H1 (cell line): ENCODE measurements at regions not wholly inside any gene's neighbourhood (a gene's known extent, or its start where the extent isn't known, plus 50 kb on each side); places are given as distances from the start of the nearest gene placed in this dataset.

Source experiments
- CTCF ChIA-PET: fragments of 300-600 bp; sonication (Branson Sonifier 250); formaldehyde crosslinking; loops from one replicate; lab custom pipeline; 2021; ENCODE audit not compliant: partially characterized antibody; lab: Charles Lee
- POLR2A ChIA-PET: fragments of 300-600 bp; sonication (Branson Sonifier 250); formaldehyde crosslinking; loops from one replicate; lab custom pipeline; 2021; ENCODE audit warnings: inconsistent platforms; ENCODE audit not compliant: partially characterized antibody; lab: Charles Lee
- DNase-seq, 2 experiments: peaks; one replicate each; pipeline versions ENCODE4 v3.0.0 to v3.0.0-alpha.2; 2010 to 2022; ENCODE audit warnings: low spot score in 2 of 2, low read depth in 1 of 2, mixed read lengths in 1 of 2
- FAIRE-seq: peaks from 2 replicates; lab custom pipeline; 2011; peaks lifted over from hg19 to GRCh38; lab: Jason Lieb, UNC
- H2AFZ ChIP-seq: 2 replicates; pipeline ENCODE4 v1.8.1; 2012; ENCODE audit warnings: low read length, inconsistent platforms
- H2AK5ac ChIP-seq: 2 replicates; pipeline ENCODE4 v1.6.1; 2013; ENCODE audit warnings: low read depth, low read length
- H2BK120ac ChIP-seq: replicated peaks from 2 replicates; pipeline ENCODE3; 2013; ENCODE audit warnings: low read depth, low read length, inconsistent platforms
- H2BK12ac ChIP-seq: 2 replicates; pipeline ENCODE4 v1.6.1; 2013; ENCODE audit warnings: low read depth, low read length
- H2BK15ac ChIP-seq: 2 replicates; pipeline ENCODE4 v1.6.1; 2013; ENCODE audit warnings: low read length
- H2BK20ac ChIP-seq: 2 replicates; pipeline ENCODE4 v1.6.1; 2013; ENCODE audit warnings: low read length
- H2BK5ac ChIP-seq: 2 replicates; pipeline ENCODE4 v1.6.1; 2013; ENCODE audit warnings: low read depth, low read length
- H3K14ac ChIP-seq: 2 replicates; pipeline ENCODE4 v1.6.1; 2013; ENCODE audit warnings: inconsistent platforms; ENCODE audit not compliant: insufficient read length
- H3K18ac ChIP-seq: 2 replicates; pipeline ENCODE4 v1.6.1; 2013; ENCODE audit warnings: low read length; ENCODE audit errors: extremely low read depth
- H3K23ac ChIP-seq: 2 replicates; pipeline ENCODE4 v1.6.1; 2013; ENCODE audit warnings: inconsistent platforms; ENCODE audit not compliant: insufficient read length
- H3K23me2 ChIP-seq: 2 replicates; pipeline ENCODE4 v1.6.1; 2013; ENCODE audit warnings: low read depth, low read length
- H3K27ac ChIP-seq: 2 replicates; pipeline ENCODE4 v1.6.1; 2011; ENCODE audit warnings: low read depth, low read length, inconsistent platforms
- H3K27me3 ChIP-seq, 4 experiments: replicated peaks in 1 of 4; 1 replicate in 1 of 4; 2 replicates in 3 of 4; pipeline versions ENCODE4 v1.6.1 to v1.8.1; 2011 to 2013; ENCODE audit warnings: low read length in 3 of 4, mild to moderate bottlenecking in 3 of 4, inconsistent platforms in 2 of 4, mixed read lengths in 2 of 4, moderate library complexity in 1 of 4; ENCODE audit not compliant: control insufficient read depth in 3 of 4, insufficient read depth in 3 of 4; ENCODE audit errors: extremely low read depth in 1 of 4
- H3K36me3 ChIP-seq, 4 experiments: 2 replicates each; pipeline versions ENCODE4 v1.6.1 to v1.8.1; 2011 to 2013; ENCODE audit warnings: mild to moderate bottlenecking in 4 of 4, low read length in 3 of 4, moderate library complexity in 2 of 4, control low read depth in 1 of 4, inconsistent platforms in 1 of 4; ENCODE audit not compliant: insufficient read depth in 4 of 4, control insufficient read depth in 2 of 4
- H3K4ac ChIP-seq: replicated peaks from 2 replicates; pipeline ENCODE3; 2013; ENCODE audit warnings: low read length, low read depth, mixed read lengths, inconsistent platforms; ENCODE audit not compliant: insufficient read length
- H3K4me1 ChIP-seq, 4 experiments: replicated peaks in 1 of 4; 1 replicate in 1 of 4; 2 replicates in 3 of 4; pipeline versions ENCODE4 v1.6.1 to v1.8.1; 2011 to 2013; ENCODE audit warnings: low read length in 3 of 4, inconsistent platforms in 2 of 4, mixed read lengths in 1 of 4; ENCODE audit not compliant: insufficient read depth in 4 of 4, control insufficient read depth in 3 of 4
- H3K4me2 ChIP-seq, 2 experiments: 2 replicates each; pipeline versions ENCODE4 v1.6.1 to v1.8.1; 2011 to 2013; ENCODE audit warnings: low read depth in 2 of 2, low read length in 2 of 2, control low read depth in 1 of 2, inconsistent platforms in 1 of 2, mild to moderate bottlenecking in 1 of 2; ENCODE audit not compliant: insufficient read depth in 1 of 2
- H3K4me3 ChIP-seq, 4 experiments: fragments of 200-600, 300-600 bp in 1 of 4; sonication (generic), shearing (Covaris generic), sonication (Bioruptor Twin) in 1 of 4; 2 replicates each; pipeline versions ENCODE4 v1.5.1 to v1.8.1; 2011 to 2016; ENCODE audit warnings: low read length in 4 of 4, low read depth in 3 of 4, control low read depth in 2 of 4, inconsistent platforms in 2 of 4, mild to moderate bottlenecking in 2 of 4, mixed read lengths in 1 of 4, moderate library complexity in 1 of 4; ENCODE audit not compliant: insufficient read depth in 2 of 4; ENCODE audit errors: extremely low read depth in 1 of 4
- H3K56ac ChIP-seq: replicated peaks from 2 replicates; pipeline ENCODE3; 2013; ENCODE audit warnings: low read depth, mild to moderate bottlenecking, mixed read lengths, low read length, inconsistent platforms; ENCODE audit not compliant: insufficient read length
- H3K79me1 ChIP-seq: 2 replicates; pipeline ENCODE4 v1.6.1; 2013; ENCODE audit warnings: low read depth, low read length, control low read depth
- H3K79me2 ChIP-seq, 2 experiments: 2 replicates each; pipeline versions ENCODE4 v1.6.1 to v1.8.1; 2012 to 2013; ENCODE audit warnings: low read length in 2 of 2, mild to moderate bottlenecking in 2 of 2, inconsistent platforms in 1 of 2; ENCODE audit not compliant: insufficient read depth in 2 of 2, control insufficient read depth in 1 of 2
- H3K9ac ChIP-seq, 4 experiments: replicated peaks in 1 of 4; 1 replicate in 1 of 4; 2 replicates in 3 of 4; pipeline versions ENCODE4 v1.6.1 to v1.8.1; 2011 to 2013; ENCODE audit warnings: low read depth in 3 of 4, low read length in 3 of 4, control low read depth in 2 of 4, mild to moderate bottlenecking in 2 of 4, moderate library complexity in 2 of 4, inconsistent platforms in 1 of 4; ENCODE audit errors: extremely low read depth in 1 of 4
- H3K9me3 ChIP-seq, 2 experiments: 2 replicates each; pipeline versions ENCODE4 v1.6.1 to v1.8.1; 2012 to 2013; ENCODE audit warnings: mild to moderate bottlenecking in 2 of 2, moderate library complexity in 2 of 2, control low read depth in 1 of 2, inconsistent platforms in 1 of 2, low read depth in 1 of 2, low read length in 1 of 2, mixed read lengths in 1 of 2; ENCODE audit not compliant: insufficient read depth in 2 of 2
- H4K20me1 ChIP-seq, 2 experiments: replicated peaks in 1 of 2; 2 replicates each; pipeline versions ENCODE3 to v1.8.1; 2011 to 2013; ENCODE audit warnings: inconsistent platforms in 2 of 2, low read length in 2 of 2, mild to moderate bottlenecking in 1 of 2; ENCODE audit not compliant: insufficient read depth in 2 of 2, control insufficient read depth in 1 of 2
- H4K5ac ChIP-seq: 2 replicates; pipeline ENCODE4 v1.6.1; 2013; ENCODE audit warnings: low read length, low read depth, mixed read lengths, inconsistent platforms; ENCODE audit not compliant: insufficient read length
- H4K8ac ChIP-seq: 2 replicates; pipeline ENCODE4 v1.8.0; 2013; ENCODE audit warnings: mild to moderate bottlenecking, moderate library complexity, low read length, inconsistent platforms; ENCODE audit not compliant: insufficient read depth; ENCODE audit errors: extremely low read depth
- H4K91ac ChIP-seq: replicated peaks from 2 replicates; pipeline ENCODE3; 2013; ENCODE audit warnings: low read length, mixed read lengths, inconsistent platforms; ENCODE audit not compliant: insufficient read length
- ATF3 ChIP-seq: IDR thresholded peaks from 2 replicates; pipeline ENCODE4 v1.6.1; 2011; ENCODE audit warnings: low read depth, mild to moderate bottlenecking, low read length; ENCODE audit not compliant: insufficient read depth
- CEBPB ChIP-seq: IDR thresholded peaks from 2 replicates; pipeline ENCODE4 v1.6.1; 2012; ENCODE audit warnings: low read depth, low read length
- E2F6 ChIP-seq: IDR thresholded peaks from 2 replicates; pipeline ENCODE4 v1.6.1; 2012; ENCODE audit warnings: inconsistent platforms
- EGR1 ChIP-seq: IDR thresholded peaks from 2 replicates; pipeline ENCODE4 v1.6.1; 2011; ENCODE audit warnings: low read depth, low read length, borderline replicate concordance
- GABPA ChIP-seq: IDR thresholded peaks from 2 replicates; pipeline ENCODE4 v1.6.1; 2011; ENCODE audit warnings: mild to moderate bottlenecking, low read length, moderate library complexity, borderline replicate concordance; ENCODE audit not compliant: insufficient read depth
- HDAC6 ChIP-seq: IDR thresholded peaks from one replicate; pipeline ENCODE4 v1.7.1; 2012; ENCODE audit warnings: low read depth, mild to moderate bottlenecking, inconsistent platforms, low read length, moderate library complexity
- JUND ChIP-seq: IDR thresholded peaks from 2 replicates; pipeline ENCODE4 v1.6.1; 2011; ENCODE audit warnings: mild to moderate bottlenecking, improper control_type of control experiment, low read length
- KDM4A ChIP-seq: IDR thresholded peaks from one replicate; pipeline ENCODE4 v1.7.1; 2012; ENCODE audit warnings: low read depth, mild to moderate bottlenecking, moderate library complexity, low read length, inconsistent platforms; ENCODE audit not compliant: severe bottlenecking
- PHF8 ChIP-seq: fragments of 200-600 bp; sonication (generic); conservative IDR thresholded peaks from 2 replicates; pipeline ENCODE4 v1.7.1; 2012; ENCODE audit warnings: low read depth, mild to moderate bottlenecking, inconsistent platforms, low read length, moderate library complexity
- RBBP5 ChIP-seq: IDR thresholded peaks from 2 replicates; pipeline ENCODE4 v1.7.1; 2012; ENCODE audit warnings: low read depth, mild to moderate bottlenecking, inconsistent platforms, low read length, moderate library complexity, borderline replicate concordance
- SIN3A ChIP-seq, 2 experiments: IDR thresholded peaks in 1 of 2; conservative IDR thresholded peaks in 1 of 2; 2 replicates each; pipeline ENCODE4 v1.6.1; 2011 to 2012; ENCODE audit warnings: low read length in 2 of 2, improper control_type of control experiment in 1 of 2, low read depth in 1 of 2, mild to moderate bottlenecking in 1 of 2
- SP4 ChIP-seq: IDR thresholded peaks from 2 replicates; pipeline ENCODE4 v1.6.1; 2012; ENCODE audit warnings: low read length, inconsistent platforms
- TAF7 ChIP-seq: optimal IDR thresholded peaks from 2 replicates; pipeline ENCODE3; 2011; ENCODE audit warnings: low read depth, mild to moderate bottlenecking, inconsistent platforms, low read length, moderate library complexity, borderline replicate concordance
- YY1 ChIP-seq: IDR thresholded peaks from 2 replicates; pipeline ENCODE4 v1.6.1; 2011; ENCODE audit warnings: low read depth, mild to moderate bottlenecking, low read length
- WGBS, 2 experiments: shearing (Covaris generic) in 1 of 2; methylation state at CpG; one replicate each; pipeline versions ENCODE4 v1.1.6 to v1.1.7; 2013 to 2015; ENCODE audit warnings: low lambda C conversion rate in 2 of 2, mixed read lengths in 2 of 2, inconsistent platforms in 1 of 2, low coverage in 1 of 2, missing lambda C conversion rate in 1 of 2; ENCODE audit not compliant: insufficient replicate concordance in 2 of 2, insufficient coverage in 1 of 2, insufficient read length in 1 of 2; ENCODE audit errors: extremely low coverage in 1 of 2, missing lambda C conversion rate in 1 of 2; 5-methylcytosine and 5-hydroxymethylcytosine counted together

DNA sequence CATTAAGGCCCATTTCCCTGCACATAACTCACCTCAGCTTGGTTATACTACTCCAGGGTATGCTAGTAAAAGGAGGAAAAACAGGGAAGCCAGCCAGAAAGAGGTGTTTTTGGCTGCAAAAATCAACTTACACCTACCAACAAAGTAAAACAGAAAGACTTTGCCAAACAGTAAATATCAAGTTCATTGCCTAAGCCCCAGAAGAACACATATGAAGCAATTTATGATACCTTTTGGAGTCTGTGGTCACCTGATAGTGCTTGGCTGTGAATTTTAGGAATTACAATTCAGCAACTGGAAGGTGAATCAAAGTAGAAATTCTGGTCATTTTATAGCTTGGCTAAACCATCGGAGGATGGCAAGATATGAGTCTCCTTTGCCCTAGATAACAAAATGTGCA, 463.7 kb upstream of the CLINT1 start:
- no peak overlapping the region for H3K27ac ChIP-seq
- no peaks in the 10 kb centered on the region for H3K23me2 ChIP-seq
- H3K9me3 ChIP-seq: no peaks in the 10 kb centered on the region
- no peak overlapping the region for H4K91ac ChIP-seq
- H3K9ac ChIP-seq: no peak overlapping the region
- H3K4me2 ChIP-seq: no peak overlapping the region
- WGBS, 2 experiments: 92% methylated on average over 1 of the region's 1 CpG; no CpG with 5 or more reads in 1 of the 2 experiments
- H3K4me3 ChIP-seq: no peak overlapping the region
- no peak overlapping the region for H3K56ac ChIP-seq
- H3K27me3 ChIP-seq: no peaks in the 10 kb centered on the region
- no peak overlapping the region for H2AK5ac ChIP-seq
- CTCF ChIA-PET: no interaction called here
- H3K79me1 ChIP-seq: no peaks in the 10 kb centered on the region
- no peak overlapping the region for H2BK5ac ChIP-seq
- no peak for DNase-seq
- no peak overlapping the region for H3K4ac ChIP-seq
- no peak overlapping the region for H3K14ac ChIP-seq
- no peak overlapping the region for H3K23ac ChIP-seq
- no peak overlapping the region for H4K5ac ChIP-seq
- no peaks in the 10 kb centered on the region for H4K20me1 ChIP-seq
- POLR2A ChIA-PET: no interaction called here
- H2BK15ac ChIP-seq: no peak overlapping the region
- H3K18ac ChIP-seq: no peak overlapping the region
- H2BK20ac ChIP-seq: no peak overlapping the region
- H2AFZ ChIP-seq: no peak overlapping the region
- H4K8ac ChIP-seq: no peak overlapping the region
- FAIRE-seq: no peak
- H3K4me1 ChIP-seq: peaks cover 4 to 10% (median 7%) of the 10 kb centered on the region in 4 experiments; a peak in 4 of 7 replicates
- H2BK12ac ChIP-seq: no peak overlapping the region
- H2BK120ac ChIP-seq: no peak overlapping the region
- no peaks in the 10 kb centered on the region for H3K36me3 ChIP-seq
- no peaks in the 10 kb centered on the region for H3K79me2 ChIP-seq
- TF ChIP-seq ATF3 (no peak), JUND (no peak), RBBP5 (no peak), GABPA (no peak), KDM4A (no peak), TAF7 (no peak), YY1 (no peak), E2F6 (no peak), CEBPB (no peak), PHF8 (no peak), HDAC6 (no peak), EGR1 (no peak), SIN3A (conservative IDR thresholded peaks at IDR 0.05 in 1 of 2, IDR thresholded peaks at IDR 0.05 in 1 of 2; ENCODE audit: low read depth in 1 of 2, low read length in 2 of 2) (no peak), SP4 (no peak)
